ENCODE measurements at regions not wholly inside any gene's neighbourhood (a gene's known extent, or its start where the extent isn't known, plus 50 kb on each side); places are given as distances from the start of the nearest gene placed in this dataset.
"Not testable (repeated sequence)": the region's sequence is repeated elsewhere in the genome, so short reads cannot be mapped to it uniquely, and the experiment has no call there.

DNA sequence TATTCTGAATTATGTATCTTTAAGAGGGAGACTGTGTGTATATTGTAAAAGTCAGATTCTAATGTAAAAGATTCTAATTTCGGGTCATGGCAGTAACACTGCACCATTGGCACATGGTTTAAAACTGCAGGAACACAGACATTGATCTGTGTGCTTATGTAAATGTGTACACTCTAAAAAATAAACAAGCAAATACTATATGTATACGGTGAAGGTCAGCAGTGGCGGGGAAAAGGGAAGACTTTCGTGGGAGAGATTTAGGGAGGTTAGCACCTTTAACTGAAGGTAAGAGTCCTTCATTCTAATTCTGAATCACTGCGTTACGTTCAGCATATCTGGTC is 157.8 kb upstream of the FAM20A start:
- Histone ChIP-seq H3K4me1 (peaks cover 0 to 16% (median 5%) of the 10 kb centered on the region in 4 donors), H3K4me3 (no peak overlapping the region), H3K27ac (peak overlapping the region; percentile 66 to 79 (median 72)), H3K9me3 (no peaks in the 10 kb centered on the region), H3K27me3 (no peaks in the 10 kb centered on the region), H3K36me3 (no peaks in the 10 kb centered on the region)
- intact Hi-C loops (cut with DNase I; ENCODE audit: low total_unique reads): loop anchor here (2.0 kb wide), 1 partner anchor 74 kb away; no protein-coding TSS in a partner anchor
- TF ChIP-seq, protein P1, sequence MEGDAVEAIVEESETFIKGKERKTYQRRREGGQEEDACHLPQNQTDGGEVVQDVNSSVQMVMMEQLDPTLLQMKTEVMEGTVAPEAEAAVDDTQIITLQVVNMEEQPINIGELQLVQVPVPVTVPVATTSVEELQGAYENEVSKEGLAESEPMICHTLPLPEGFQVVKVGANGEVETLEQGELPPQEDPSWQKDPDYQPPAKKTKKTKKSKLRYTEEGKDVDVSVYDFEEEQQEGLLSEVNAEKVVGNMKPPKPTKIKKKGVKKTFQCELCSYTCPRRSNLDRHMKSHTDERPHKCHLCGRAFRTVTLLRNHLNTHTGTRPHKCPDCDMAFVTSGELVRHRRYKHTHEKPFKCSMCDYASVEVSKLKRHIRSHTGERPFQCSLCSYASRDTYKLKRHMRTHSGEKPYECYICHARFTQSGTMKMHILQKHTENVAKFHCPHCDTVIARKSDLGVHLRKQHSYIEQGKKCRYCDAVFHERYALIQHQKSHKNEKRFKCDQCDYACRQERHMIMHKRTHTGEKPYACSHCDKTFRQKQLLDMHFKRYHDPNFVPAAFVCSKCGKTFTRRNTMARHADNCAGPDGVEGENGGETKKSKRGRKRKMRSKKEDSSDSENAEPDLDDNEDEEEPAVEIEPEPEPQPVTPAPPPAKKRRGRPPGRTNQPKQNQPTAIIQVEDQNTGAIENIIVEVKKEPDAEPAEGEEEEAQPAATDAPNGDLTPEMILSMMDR (IDR thresholded peaks at IDR 0.05): no peak
- no peak for TF ChIP-seq POLR2AphosphoS5 (IDR thresholded peaks at IDR 0.05)
- no peak for TF ChIP-seq POLR2A (IDR thresholded peaks at IDR 0.05)
- no peak for TF ChIP-seq EP300 (IDR thresholded peaks at IDR 0.05; ENCODE audit: low read depth)
- in situ Hi-C loops (cut with MboI; ENCODE audit: low pct_ligation_motif_present in 1 of 4, low pct_unique_long_range_greater_than_20kb in 1 of 4, low sequenced_read_pairs in 3 of 4): loop anchor here in 2 of 4 donors (10.0 to 25.0 kb wide), 3 partner anchors 224 to 597 kb away; no protein-coding TSS in a partner anchor
- DNase-seq: no peak
- 81 to 85% methylated on average over 6 of the region's 6 CpGs for WGBS, 2 donors (ENCODE audit: low coverage in 1 of 2)

DNA sequence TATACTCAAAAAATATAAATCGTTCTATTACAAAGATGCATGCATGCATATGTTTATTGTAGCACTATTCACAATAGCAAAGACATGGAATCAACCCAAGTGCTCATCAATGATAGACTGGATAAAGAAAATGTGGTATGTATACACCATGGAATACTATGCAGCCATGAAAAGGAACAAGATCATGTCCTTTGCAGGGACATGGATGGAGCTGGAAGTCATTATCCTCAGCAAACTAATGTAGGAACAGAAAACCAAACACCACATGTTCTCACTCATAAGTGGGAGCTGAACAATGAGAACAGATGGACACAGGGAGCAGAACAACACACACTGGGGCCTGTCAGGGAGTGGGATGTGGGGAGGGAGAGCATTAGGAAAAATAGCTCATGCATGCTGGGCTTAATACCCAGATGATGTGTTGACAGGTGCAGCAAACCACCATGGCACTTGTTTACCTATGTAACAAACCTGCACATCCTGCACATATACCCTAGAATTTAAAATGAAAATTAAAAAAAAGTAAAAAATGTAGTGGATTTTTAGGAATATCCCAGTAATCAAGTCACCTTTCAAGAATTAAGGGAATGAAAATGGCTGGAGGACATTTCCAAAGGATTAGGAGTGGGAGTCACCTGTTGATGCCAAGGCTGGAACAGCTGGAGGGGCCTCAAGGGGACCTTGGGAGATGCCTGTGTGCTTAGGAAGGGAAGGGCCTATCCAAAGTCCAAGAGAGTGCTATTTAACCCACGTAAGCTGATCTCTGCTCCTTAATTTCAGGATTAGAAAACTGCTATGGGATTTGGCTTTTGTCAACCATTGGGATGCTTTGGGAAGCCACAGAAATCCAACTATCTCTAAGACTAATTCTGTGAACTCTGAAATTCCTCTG is 156.9 kb upstream of the FAM20A start:
- not testable (repeated sequence) for H3K27me3 ChIP-seq, H3K4me3 ChIP-seq, DNase-seq, H3K9me3 ChIP-seq, H3K36me3 ChIP-seq, H3K27ac ChIP-seq
- intact Hi-C loops (cut with DNase I; ENCODE audit: low total_unique reads): loop anchor here (2.0 kb wide), 1 partner anchor 73 kb away; no protein-coding TSS in a partner anchor
- in situ Hi-C loops (cut with MboI; ENCODE audit: low pct_ligation_motif_present in 1 of 4, low pct_unique_long_range_greater_than_20kb in 1 of 4, low sequenced_read_pairs in 3 of 4): loop anchor here in 2 of 4 donors (10.0 to 25.0 kb wide), 3 partner anchors 223 to 596 kb away; no protein-coding TSS in a partner anchor
- peaks cover 0 to 16% (median 5%) of the 10 kb centered on the region in 4 donors for H3K4me1 ChIP-seq
- WGBS, 2 donors (ENCODE audit: low coverage in 1 of 2): 75 to 80% methylated on average over 1 to 2 of the region's 2 CpGs

DNA sequence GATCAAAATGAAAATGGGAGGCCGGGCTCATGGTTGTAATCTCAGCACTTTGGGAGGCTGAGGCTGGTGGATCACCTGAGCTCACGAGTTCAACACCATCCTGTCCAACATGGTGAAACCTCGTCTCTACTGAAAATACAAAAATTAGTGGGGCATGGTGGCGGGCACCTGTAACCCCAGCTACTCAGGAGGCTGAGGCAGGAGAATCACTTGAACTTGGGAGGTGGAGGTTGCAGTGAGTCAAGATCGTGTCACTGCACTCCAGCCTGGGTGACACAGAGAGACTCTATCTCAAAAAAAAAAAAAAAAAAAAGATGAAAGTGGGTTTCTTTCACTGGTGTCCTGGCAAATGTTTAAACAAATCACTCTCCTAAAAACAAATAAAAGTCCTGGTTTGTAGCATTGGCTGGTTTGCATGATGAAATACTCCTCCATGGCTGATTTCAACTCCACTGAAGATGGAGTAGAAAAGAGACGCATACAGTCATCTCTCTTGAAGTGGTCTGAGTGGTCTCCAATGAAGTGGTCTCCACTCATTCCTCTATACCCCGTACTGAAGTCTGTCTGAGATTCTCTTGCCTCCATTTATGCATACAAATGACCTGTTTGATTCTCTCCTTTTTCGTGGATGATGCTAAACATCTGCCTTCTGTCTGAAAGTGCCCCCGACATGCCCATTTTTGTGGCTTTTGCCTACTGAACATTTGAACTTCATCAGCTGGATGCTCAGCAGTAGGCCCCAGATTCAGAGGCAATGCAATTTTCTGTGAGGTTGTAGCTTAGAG is 153.0 kb upstream of the FAM20A start:
- WGBS, 2 donors (ENCODE audit: low coverage in 1 of 2): 87 to 96% methylated on average over 5 to 9 of the region's 9 CpGs
- H3K27ac ChIP-seq: no peak overlapping the region
- no peaks in the 10 kb centered on the region for H3K36me3 ChIP-seq
- in situ Hi-C loops (cut with MboI; ENCODE audit: low pct_ligation_motif_present in 1 of 4, low pct_unique_long_range_greater_than_20kb in 1 of 4, low sequenced_read_pairs in 3 of 4) (loop anchor here in 2 of 4 donors (10.0 to 25.0 kb wide), 3 partner anchors 219 to 592 kb away; no protein-coding TSS in a partner anchor), intact Hi-C loops (cut with DNase I; ENCODE audit: low total_unique reads) (no loop called here)
- H3K27me3 ChIP-seq: no peaks in the 10 kb centered on the region
- H3K4me1 ChIP-seq: peaks cover 0 to 7% (median under 1%) of the 10 kb centered on the region in 4 donors
- H3K4me3 ChIP-seq: no peak overlapping the region
- DNase-seq: no peak
- H3K9me3 ChIP-seq: no peaks in the 10 kb centered on the region
- no peak for TF ChIP-seq POLR2AphosphoS5 (IDR thresholded peaks at IDR 0.05)
- TF ChIP-seq POLR2A (IDR thresholded peaks at IDR 0.05): no peak
- TF ChIP-seq EP300 (IDR thresholded peaks at IDR 0.05; ENCODE audit: low read depth): no peak
- TF ChIP-seq, protein P1 (IDR thresholded peaks at IDR 0.05): no peak

DNA sequence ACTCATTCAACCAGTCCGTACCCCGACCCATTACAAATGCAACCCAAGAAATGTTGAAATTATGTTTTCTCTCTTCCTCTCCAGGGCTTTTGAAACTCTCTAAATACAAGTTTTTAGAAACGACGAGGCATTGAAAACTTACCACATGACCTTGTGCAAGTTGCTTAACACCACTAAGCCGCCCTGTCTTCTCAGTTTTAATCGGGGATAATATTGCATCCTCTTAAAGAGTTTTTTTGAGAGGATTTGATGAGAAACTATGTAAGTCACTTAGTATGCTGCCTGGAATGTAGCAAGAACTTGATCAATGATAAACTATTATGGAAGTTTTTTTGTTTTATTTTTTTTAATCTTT is 149.0 kb upstream of the FAM20A start:
- in situ Hi-C loops (cut with MboI; ENCODE audit: low pct_ligation_motif_present in 1 of 4, low pct_unique_long_range_greater_than_20kb in 1 of 4, low sequenced_read_pairs in 3 of 4) (loop anchor here in 2 of 4 donors (10.0 to 25.0 kb wide), 3 partner anchors 215 to 588 kb away; no protein-coding TSS in a partner anchor), intact Hi-C loops (cut with DNase I; ENCODE audit: low total_unique reads) (no loop called here)
- no peak overlapping the region for H3K4me3 ChIP-seq

More for the DNA sequence above, 149.0 kb upstream of the FAM20A start:
- no peak for DNase-seq
- Histone ChIP-seq H3K9me3 (no peaks in the 10 kb centered on the region), H3K27me3 (no peaks in the 10 kb centered on the region), H3K4me1 (no peaks in the 10 kb centered on the region), H3K36me3 (no peaks in the 10 kb centered on the region), H3K27ac (peak overlapping the region in 1 of 4 donors; percentile 24)
- WGBS, 2 donors (ENCODE audit: low coverage in 1 of 2): 83 to 95% methylated on average over 6 of the region's 6 CpGs
- TF ChIP-seq, protein P1 (IDR thresholded peaks at IDR 0.05): no peak
- TF ChIP-seq POLR2AphosphoS5 (IDR thresholded peaks at IDR 0.05) (no peak), EP300 (IDR thresholded peaks at IDR 0.05; ENCODE audit: low read depth) (no peak), POLR2A (IDR thresholded peaks at IDR 0.05) (no peak)

All from transverse colon (tissue), 4 donors.